ENCODE measurements at regions not wholly inside any gene's neighbourhood (a gene's known extent, or its start where the extent isn't known, plus 50 kb on each side); places are given as distances from the start of the nearest gene placed in this dataset.

DNA sequence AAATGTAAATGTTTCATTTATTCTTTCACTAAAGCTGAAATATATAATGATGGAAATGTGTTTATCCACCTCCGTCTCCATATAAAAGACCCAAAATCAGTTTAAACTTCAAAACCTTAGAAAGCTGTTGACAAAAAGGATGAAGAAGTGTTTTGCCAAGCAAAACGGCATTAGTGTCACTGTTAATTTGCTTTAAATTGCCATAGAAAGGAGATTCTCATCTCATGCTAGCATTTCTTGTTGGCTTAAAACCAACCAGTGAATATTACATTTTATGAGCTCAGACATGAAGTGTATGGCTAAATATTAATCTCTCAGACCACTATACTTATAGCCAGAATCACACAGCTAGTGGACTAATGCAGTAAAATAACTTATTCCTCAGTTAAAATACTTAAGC lies 398.8 kb downstream of the KIF2B start:
- TF ChIP-seq CTCF (IDR thresholded peaks at IDR 0.05; ENCODE audit: insufficient read depth, low read length, poor library complexity, severe bottlenecking) (no peak), EZH2phosphoT487 (conservative IDR thresholded peaks at IDR 0.05; ENCODE audit: low read length) (no peak)
